Panc1 (cell line): ENCODE measurements at regions not wholly inside any gene's neighbourhood (a gene's known extent, or its start where the extent isn't known, plus 50 kb on each side); places are given as distances from the start of the nearest gene placed in this dataset.

Source experiments
- POLR2AphosphoS5 ChIP-seq: IDR thresholded peaks from 2 replicates; pipeline ENCODE4 v1.6.1; 2012; ENCODE audit warnings: mild to moderate bottlenecking, low read depth, low read length, moderate library complexity
- SIN3A ChIP-seq: IDR thresholded peaks from 2 replicates; pipeline ENCODE4 v1.6.1; 2012; ENCODE audit warnings: low read depth, mild to moderate bottlenecking, low read length, moderate library complexity, borderline replicate concordance; ENCODE audit not compliant: insufficient read depth
- TCF7L2 ChIP-seq: IDR thresholded peaks from 2 replicates; pipeline ENCODE4 v1.6.1; 2011; ENCODE audit warnings: mild to moderate bottlenecking, low read depth, low read length, inconsistent platforms
- TF ChIP-seq, protein P1 (sequence below): fragments of 450-650 bp; IDR thresholded peaks from 2 replicates; pipeline ENCODE4 v1.5.1; 2017; ENCODE audit warnings: mild to moderate bottlenecking

DNA sequence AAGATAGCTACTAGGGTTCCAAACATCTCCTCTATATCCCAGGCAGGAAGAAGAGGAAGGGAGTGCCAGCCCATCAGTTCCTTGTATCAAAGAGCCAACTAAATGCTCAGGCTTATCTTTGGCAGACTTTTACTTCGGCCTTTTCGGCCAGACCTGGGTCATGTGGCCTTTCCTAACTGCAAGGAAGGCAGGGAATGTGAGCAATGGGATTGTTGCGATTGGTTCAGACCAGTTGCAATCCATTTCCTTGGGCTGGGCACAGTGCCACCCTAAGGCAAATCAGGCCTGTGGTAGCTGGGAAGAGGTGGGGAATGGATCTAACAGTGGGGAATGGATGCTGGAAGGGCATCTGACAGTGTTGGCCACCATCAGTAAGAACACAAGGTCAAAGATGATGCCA lies 109.9 kb downstream of the RPS24 start:
- TF ChIP-seq, protein P1, sequence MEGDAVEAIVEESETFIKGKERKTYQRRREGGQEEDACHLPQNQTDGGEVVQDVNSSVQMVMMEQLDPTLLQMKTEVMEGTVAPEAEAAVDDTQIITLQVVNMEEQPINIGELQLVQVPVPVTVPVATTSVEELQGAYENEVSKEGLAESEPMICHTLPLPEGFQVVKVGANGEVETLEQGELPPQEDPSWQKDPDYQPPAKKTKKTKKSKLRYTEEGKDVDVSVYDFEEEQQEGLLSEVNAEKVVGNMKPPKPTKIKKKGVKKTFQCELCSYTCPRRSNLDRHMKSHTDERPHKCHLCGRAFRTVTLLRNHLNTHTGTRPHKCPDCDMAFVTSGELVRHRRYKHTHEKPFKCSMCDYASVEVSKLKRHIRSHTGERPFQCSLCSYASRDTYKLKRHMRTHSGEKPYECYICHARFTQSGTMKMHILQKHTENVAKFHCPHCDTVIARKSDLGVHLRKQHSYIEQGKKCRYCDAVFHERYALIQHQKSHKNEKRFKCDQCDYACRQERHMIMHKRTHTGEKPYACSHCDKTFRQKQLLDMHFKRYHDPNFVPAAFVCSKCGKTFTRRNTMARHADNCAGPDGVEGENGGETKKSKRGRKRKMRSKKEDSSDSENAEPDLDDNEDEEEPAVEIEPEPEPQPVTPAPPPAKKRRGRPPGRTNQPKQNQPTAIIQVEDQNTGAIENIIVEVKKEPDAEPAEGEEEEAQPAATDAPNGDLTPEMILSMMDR, result no peak
- no peak for TF ChIP-seq TCF7L2
- no peak for TF ChIP-seq SIN3A
- no peak for TF ChIP-seq POLR2AphosphoS5
